ENCODE measurements at regions not wholly inside any gene's neighbourhood (a gene's known extent, or its start where the extent isn't known, plus 50 kb on each side); places are given as distances from the start of the nearest gene placed in this dataset.
"Not testable (repeated sequence)": the region's sequence is repeated elsewhere in the genome, so short reads cannot be mapped to it uniquely, and the experiment has no call there.

DNA sequence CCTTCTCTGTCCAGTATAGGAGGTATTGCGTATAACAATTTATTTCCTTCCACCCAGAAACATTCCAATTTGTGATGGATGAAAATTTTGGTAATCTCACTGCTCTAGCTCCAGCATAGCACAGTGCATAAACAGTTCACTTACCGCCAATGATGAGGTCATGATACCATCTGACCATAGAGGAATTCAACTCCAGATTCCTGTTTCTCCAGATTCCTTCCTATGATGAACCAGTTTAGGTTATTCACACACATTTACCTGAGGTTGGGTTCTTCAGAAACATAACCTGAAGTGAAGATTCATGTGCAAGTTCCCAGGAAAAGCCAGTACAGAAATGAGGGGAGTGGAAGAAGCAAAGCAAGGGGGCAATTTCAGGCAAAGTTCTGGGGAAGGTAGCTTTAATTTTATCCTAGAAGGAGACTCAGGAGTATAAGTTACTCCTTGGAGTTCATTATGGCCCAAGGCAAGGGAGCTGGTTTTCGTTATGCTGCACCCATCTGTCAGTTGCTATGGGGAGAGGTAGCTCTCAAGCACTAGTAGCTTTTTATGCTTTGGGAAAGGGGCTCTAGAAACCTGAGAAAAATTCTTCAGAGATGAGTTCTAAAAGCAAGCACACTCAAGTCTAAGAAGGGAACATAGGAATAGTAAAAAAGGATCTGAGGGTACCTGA is 121.6 kb downstream of the CASP12 start:
- DNase-seq (ENCODE audit: low read depth): no peak

DNA sequence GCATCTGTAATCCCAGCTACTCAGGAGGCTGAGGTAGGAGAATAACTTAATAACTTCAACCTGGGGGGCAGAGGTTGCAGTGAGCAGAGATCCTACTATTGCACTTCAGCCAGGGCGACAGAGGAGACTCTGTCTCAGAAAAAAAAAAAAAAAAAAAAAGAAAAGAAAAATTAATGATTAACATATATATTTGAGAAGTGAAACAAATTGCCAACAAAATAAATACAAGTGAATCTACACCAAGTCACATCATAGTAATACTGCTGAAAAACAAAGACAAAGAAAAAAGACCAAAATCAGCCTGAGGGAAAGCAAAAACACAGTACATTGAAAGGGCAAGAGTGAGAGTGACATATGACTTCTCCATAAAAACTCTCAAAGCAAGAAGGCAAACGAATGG is 123.7 kb downstream of the CASP12 start:
- DNase-seq (ENCODE audit: low read depth): no peak

DNA sequence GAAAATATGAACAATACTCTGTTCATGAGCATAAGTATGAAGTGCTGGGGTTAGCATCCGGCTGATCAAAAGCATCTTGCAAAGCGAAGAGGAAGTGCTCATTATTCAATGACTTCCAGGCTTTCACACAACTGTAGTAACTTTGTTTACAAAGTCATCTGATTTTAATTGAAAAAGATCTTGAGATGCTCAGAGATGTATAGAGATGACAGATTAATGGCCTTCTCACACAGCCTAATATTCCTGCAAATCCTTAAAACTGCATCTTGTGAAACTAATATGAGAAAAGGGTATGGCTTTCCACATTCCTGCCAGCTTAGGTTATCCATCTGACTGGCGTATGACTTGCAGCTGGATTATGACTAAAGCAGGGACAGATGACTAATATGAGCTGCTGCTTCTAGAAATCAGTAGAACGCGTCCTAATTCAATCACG is 125.4 kb downstream of the CASP12 start:
- no peak for DNase-seq (ENCODE audit: low read depth)

GRCh38 chr11:104771763-104772162 is 126.5 kb downstream of the CASP12 start:
- no peak for DNase-seq (ENCODE audit: low read depth)

- not testable (repeated sequence) for DNase-seq (ENCODE audit: low read depth)
Observed at GRCh38 chr11:104771046-104771445, 127.2 kb downstream of the CASP12 start.

GRCh38 chr11:104765401-104766095 is 132.7 kb downstream of the CASP12 start:
- no peak for DNase-seq (ENCODE audit: low read depth)

DNA sequence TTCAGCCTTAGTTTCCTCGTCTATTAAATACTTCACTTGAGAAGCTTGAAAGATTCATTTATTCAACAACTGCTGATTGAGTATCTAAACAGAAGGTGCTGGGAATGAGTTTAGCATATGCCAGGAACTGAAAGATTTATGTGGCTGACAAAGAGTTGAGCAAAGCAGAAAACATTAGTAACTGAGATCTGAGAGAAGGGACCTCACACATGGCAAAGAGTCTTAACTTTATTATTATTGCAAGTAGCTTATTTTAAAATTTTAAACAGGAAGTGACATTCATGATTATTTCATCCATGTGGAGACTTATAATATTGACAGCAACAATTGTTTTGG is 133.6 kb downstream of the CASP12 start:
- no peak for DNase-seq (ENCODE audit: low read depth)

- no peak for DNase-seq (ENCODE audit: low read depth)
Observed at GRCh38 chr11:104763930-104764709, 134.1 kb downstream of the CASP12 start.

DNA sequence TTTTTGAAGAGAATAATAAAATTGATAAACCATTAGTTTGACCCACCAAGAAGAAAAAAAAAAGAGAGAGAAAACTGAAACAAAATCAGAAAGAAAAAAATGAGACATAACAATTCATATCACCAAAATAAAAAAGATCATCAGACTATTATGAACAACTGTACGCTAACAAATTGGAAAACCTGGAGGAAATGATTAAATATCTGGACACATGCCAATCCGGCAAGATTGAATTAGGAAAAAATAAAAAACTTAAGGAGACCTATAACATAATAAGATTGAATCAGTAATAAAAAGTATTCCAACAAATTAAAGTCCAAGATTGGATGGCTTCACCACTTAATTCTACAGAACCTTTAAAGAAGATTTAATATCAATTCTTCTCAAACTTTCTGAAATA is 136.7 kb downstream of the CASP12 start:
- no peak for DNase-seq (ENCODE audit: low read depth)

DNA sequence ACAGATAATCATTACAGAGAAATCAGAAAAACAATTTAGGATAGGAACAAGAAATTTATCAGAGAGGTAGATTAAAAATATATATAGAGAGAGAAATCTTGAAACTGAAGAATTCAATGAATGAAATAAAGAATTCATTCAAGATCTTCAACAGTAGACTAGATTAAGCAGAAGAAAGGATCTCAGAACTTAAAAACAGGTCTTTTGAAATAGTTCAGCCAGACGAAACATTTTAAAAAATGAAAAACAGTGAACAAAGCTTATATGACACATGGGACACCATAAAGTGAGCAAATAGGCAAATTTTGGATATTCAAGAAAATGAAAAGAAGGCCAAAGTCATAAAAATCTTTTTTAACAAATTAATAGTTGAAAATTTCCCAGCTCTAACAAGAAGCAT is 138.8 kb downstream of the CASP12 start:
- no peak for DNase-seq (ENCODE audit: low read depth)

GRCh38 chr11:104738918-104739317 is 159.3 kb downstream of the CASP12 start:
- DNase-seq (ENCODE audit: low read depth): no peak

GRCh38 chr11:104738208-104738607 is 160.1 kb downstream of the CASP12 start:
- no peak for DNase-seq (ENCODE audit: low read depth)

- no peak for DNase-seq (ENCODE audit: low read depth)
Observed at GRCh38 chr11:104736502-104736901, 161.8 kb downstream of the CASP12 start.

DNA sequence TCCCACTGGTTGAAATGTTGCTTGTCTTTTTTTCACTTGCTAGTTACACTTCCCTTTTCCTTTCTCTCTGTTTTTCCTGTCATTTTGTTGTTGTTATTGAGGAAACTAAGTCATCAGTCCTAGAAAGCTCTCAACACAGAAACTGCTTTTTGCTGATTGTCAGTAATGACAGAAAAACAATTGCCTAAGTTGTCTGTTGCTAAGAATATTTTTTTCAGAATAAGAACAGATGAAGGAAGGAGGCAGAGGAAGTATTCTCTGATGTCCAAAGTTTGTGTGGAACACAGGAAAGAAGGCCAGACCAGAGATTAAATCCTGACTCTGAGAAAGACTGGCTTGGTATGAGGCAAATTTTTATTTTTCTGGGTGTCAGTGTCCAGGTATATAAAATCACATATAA is 163.3 kb downstream of the CASP12 start:
- no peak for DNase-seq (ENCODE audit: low read depth)

- DNase-seq (ENCODE audit: low read depth): no peak
Observed at GRCh38 chr11:104731890-104732289, 166.4 kb downstream of the CASP12 start.

DNA sequence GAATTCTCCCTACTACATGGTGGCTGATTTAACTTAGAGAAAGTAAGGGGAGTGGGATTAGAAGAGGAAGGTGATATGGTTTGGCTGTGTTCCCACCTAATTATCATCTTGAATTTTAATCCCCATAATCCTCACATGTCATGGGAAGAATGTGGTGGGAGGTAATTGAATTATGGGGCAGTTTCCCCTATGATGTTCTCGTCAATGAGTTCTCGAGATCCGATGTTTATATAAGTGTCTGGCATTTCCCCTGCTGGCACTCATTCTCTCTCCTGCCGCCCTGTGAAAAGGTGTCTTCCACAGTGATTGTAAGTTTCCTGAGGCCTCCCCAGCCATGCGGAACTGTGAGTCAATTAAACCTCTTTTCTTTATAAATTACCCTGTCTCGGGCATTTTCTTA is 169.3 kb downstream of the CASP12 start:
- DNase-seq (ENCODE audit: low read depth): no peak

GRCh38 chr11:104727768-104728167 is 170.5 kb downstream of the CASP12 start:
- DNase-seq (ENCODE audit: low read depth): no peak

DNA sequence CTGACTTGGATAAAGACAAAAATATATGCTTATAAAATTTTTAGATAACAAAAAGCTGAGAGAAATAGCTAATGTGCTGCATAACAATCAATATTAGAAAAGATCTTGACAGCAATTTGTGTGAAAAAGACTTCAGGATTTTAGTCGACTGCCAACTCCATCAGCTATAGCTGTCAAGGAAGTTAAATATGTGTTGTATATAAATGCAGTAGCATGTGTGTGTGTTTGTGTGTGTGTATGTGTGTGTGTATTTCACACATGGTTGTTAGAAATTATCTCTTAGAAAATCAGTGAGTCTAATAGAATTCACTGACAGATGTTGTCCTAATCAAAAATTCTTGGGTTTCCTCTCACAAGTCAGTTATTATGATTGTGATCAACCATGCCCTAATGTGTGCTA is 171.2 kb downstream of the CASP12 start:
- no peak for DNase-seq (ENCODE audit: low read depth)

GRCh38 chr11:104725796-104726408 is 172.4 kb downstream of the CASP12 start:
- DNase-seq (ENCODE audit: low read depth): no peak

- DNase-seq (ENCODE audit: low read depth): no peak
Observed at GRCh38 chr11:104713401-104713800, 184.9 kb downstream of the CASP12 start.

GRCh38 chr11:104705490-104706190 is 192.6 kb downstream of the CASP12 start:
- DNase-seq (ENCODE audit: low read depth): peak; percentile 62

- DNase-seq (ENCODE audit: low read depth): no peak
Observed at GRCh38 chr11:104704888-104705287, 193.4 kb downstream of the CASP12 start.

Measured in T-helper 22 cell (primary cell).